Natural killer cell (primary cell): ENCODE measurements at regions not wholly inside any gene's neighbourhood (a gene's known extent, or its start where the extent isn't known, plus 50 kb on each side); places are given as distances from the start of the nearest gene placed in this dataset.

Experiments
- ATAC-seq, 3 donors: fragments of 150-1000 bp in 2 of 3; fragments of 200-7000 bp in 1 of 3; cut with Tn5 transposase; 1 replicate in 1 of 3; 2 replicates in 2 of 3; pipeline ENCODE4 v1.10.0; 2021; ENCODE audit warnings: mild to moderate bottlenecking in 2 of 3, moderate library complexity in 2 of 3
- DNase-seq, 2 donors: peaks; one replicate each; pipeline versions ENCODE4 v3.0.0 to v3.0.0-alpha.2; 2013 to 2021; ENCODE audit warnings: mixed read lengths in 1 of 2
- H3K27ac ChIP-seq: one replicate; pipeline ENCODE4 v1.5.1; 2013; ENCODE audit warnings: mild to moderate bottlenecking, low read length
- H3K27me3 ChIP-seq: one replicate; pipeline ENCODE4 v1.6.1; 2013; ENCODE audit warnings: low read length; ENCODE audit not compliant: control insufficient read depth, insufficient read depth
- H3K36me3 ChIP-seq: one replicate; pipeline ENCODE4 v1.6.1; 2013; ENCODE audit warnings: low read length; ENCODE audit not compliant: control insufficient read depth, insufficient read depth
- H3K4me1 ChIP-seq: one replicate; pipeline ENCODE4 v1.6.1; 2013; ENCODE audit warnings: low read length; ENCODE audit not compliant: control insufficient read depth, insufficient read depth
- H3K4me3 ChIP-seq: one replicate; pipeline ENCODE4 v1.5.1; 2013; ENCODE audit warnings: low read length
- H3K9me3 ChIP-seq: one replicate; pipeline ENCODE4 v1.6.1; 2013; ENCODE audit warnings: low read length; ENCODE audit not compliant: control insufficient read depth, insufficient read depth
- H3K27ac Mint-ChIP-seq, 2 donors: one replicate each; pipeline ENCODE4 v1.8.0; 2022; ENCODE audit warnings: mild to moderate bottlenecking in 2 of 2, mixed read lengths in 2 of 2, moderate library complexity in 1 of 2
- H3K27me3 Mint-ChIP-seq, 2 donors: one replicate each; pipeline ENCODE4 v1.8.0; 2022; ENCODE audit warnings: low read depth in 2 of 2, mixed read lengths in 2 of 2
- H3K36me3 Mint-ChIP-seq: one replicate; pipeline ENCODE4 v1.8.0; 2022; ENCODE audit warnings: mixed read lengths
- H3K4me1 Mint-ChIP-seq, 2 donors: one replicate each; pipeline ENCODE4 v1.8.0; 2022; ENCODE audit warnings: mixed read lengths in 2 of 2
- H3K4me3 Mint-ChIP-seq: one replicate; pipeline ENCODE4 v1.8.0; 2022; ENCODE audit warnings: mild to moderate bottlenecking, moderate library complexity, mixed read lengths
- H3K9me3 Mint-ChIP-seq, 2 donors: one replicate each; pipeline ENCODE4 v1.8.0; 2022; ENCODE audit warnings: mixed read lengths in 2 of 2
- WGBS: methylation state at CpG from one replicate; pipeline ENCODE4 v1.1.7; 2013; ENCODE audit warnings: missing lambda C conversion rate; ENCODE audit not compliant: insufficient coverage; 5-methylcytosine and 5-hydroxymethylcytosine counted together
- intact Hi-C: fragments of 100-400 bp; cut with micrococcal nuclease; formaldehyde crosslinking; loops from one replicate; pipeline ENCODE4 v1.14.2; 2022
- TF ChIP-seq, protein P1 (sequence below): fragments of 200-600 bp; IDR thresholded peaks from one replicate; pipeline ENCODE4 v1.8.0; 2022; ENCODE audit warnings: antibody characterized with exemption

DNA sequence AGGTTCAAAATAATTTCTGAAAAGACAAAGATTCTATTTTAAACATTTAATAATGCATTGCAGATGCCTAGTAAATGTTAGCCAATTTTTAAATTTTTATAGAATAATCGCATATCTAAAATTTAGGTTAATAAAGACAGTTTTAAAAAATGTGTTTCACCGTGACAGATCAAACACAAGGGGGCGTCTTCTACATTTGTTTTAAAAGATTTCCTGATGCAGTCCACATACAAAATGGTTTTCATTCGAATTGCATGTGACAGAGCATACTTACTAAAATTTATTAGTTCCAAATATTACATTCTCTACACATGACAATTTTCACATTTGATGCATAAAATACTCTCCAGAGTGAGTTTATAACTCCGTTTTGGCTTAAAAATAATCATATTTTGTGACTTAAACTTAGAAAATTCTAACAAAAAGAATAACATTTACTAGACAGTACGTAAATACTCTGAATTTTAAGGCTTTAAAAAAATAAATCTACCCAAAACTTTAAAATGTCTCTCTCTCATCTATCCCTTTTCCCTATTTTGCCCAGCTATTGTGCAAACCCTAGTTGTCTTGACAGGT, 75.5 kb downstream of the ADAMTS1 start:
- H3K9me3 ChIP-seq: no peaks in the 10 kb centered on the region
- DNase-seq (peak in 1 of 2 donors; percentile 20), ATAC-seq (no peak)
- no peaks in the 10 kb centered on the region for H3K36me3 ChIP-seq
- no peaks in the 10 kb centered on the region for H3K27me3 ChIP-seq
- no peaks in the 10 kb centered on the region for H3K27me3 Mint-ChIP-seq
- 30% methylated on average over 5 of the region's 6 CpGs for WGBS
- H3K4me3 ChIP-seq: no peak overlapping the region
- H3K27ac ChIP-seq: no peak overlapping the region
- no peaks in the 10 kb centered on the region for H3K9me3 Mint-ChIP-seq
- no peaks in the 10 kb centered on the region for H3K36me3 Mint-ChIP-seq
- no peaks in the 10 kb centered on the region for H3K4me1 ChIP-seq
- no peak overlapping the region for H3K4me3 Mint-ChIP-seq
- no peaks in the 10 kb centered on the region for H3K4me1 Mint-ChIP-seq
- TF ChIP-seq, protein P1, sequence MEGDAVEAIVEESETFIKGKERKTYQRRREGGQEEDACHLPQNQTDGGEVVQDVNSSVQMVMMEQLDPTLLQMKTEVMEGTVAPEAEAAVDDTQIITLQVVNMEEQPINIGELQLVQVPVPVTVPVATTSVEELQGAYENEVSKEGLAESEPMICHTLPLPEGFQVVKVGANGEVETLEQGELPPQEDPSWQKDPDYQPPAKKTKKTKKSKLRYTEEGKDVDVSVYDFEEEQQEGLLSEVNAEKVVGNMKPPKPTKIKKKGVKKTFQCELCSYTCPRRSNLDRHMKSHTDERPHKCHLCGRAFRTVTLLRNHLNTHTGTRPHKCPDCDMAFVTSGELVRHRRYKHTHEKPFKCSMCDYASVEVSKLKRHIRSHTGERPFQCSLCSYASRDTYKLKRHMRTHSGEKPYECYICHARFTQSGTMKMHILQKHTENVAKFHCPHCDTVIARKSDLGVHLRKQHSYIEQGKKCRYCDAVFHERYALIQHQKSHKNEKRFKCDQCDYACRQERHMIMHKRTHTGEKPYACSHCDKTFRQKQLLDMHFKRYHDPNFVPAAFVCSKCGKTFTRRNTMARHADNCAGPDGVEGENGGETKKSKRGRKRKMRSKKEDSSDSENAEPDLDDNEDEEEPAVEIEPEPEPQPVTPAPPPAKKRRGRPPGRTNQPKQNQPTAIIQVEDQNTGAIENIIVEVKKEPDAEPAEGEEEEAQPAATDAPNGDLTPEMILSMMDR: peak; percentile 67
- H3K27ac Mint-ChIP-seq: no peak overlapping the region
- intact Hi-C loops: loop anchor here (2.0 kb wide), 3 partner anchors 79 to 1975 kb away; no protein-coding TSS in a partner anchor

DNA sequence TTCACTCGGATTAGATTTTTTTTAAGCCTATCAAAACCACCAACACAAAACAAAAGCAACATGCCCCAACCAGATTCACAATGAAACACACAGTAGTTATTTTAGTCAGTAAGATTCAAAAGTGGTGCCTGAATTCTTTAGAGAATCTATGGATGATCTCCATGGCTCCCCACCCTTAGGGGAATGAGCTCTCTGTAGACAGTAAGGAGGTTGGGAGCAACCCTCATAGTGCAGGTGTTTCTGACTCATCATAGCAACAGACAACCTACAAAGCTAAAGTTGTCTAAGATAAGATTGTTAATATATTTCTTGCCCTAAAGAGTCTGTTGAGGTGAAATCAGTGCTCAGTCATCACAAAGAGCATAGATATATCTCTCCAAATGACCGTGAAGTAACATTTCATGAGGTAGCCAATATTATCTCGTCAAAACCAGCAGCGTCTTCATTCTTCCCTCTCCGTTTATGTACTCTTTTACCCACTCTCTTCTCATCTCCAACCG, 78.3 kb downstream of the ADAMTS1 start:
- Mint-ChIP-seq H3K27ac (no peak overlapping the region), H3K27me3 (no peaks in the 10 kb centered on the region), H3K9me3 (no peaks in the 10 kb centered on the region), H3K4me1 (no peaks in the 10 kb centered on the region), H3K36me3 (no peaks in the 10 kb centered on the region), H3K4me3 (no peak overlapping the region)
- DNase-seq: no peak
- Histone ChIP-seq H3K36me3 (no peaks in the 10 kb centered on the region), H3K4me3 (no peak overlapping the region), H3K9me3 (no peaks in the 10 kb centered on the region), H3K4me1 (no peaks in the 10 kb centered on the region), H3K27ac (no peak overlapping the region), H3K27me3 (no peaks in the 10 kb centered on the region)
- TF ChIP-seq, protein P1: no peak
- 92% methylated on average over 5 of the region's 6 CpGs for WGBS
- ATAC-seq: no peak
- intact Hi-C loops: no loop called here

DNA sequence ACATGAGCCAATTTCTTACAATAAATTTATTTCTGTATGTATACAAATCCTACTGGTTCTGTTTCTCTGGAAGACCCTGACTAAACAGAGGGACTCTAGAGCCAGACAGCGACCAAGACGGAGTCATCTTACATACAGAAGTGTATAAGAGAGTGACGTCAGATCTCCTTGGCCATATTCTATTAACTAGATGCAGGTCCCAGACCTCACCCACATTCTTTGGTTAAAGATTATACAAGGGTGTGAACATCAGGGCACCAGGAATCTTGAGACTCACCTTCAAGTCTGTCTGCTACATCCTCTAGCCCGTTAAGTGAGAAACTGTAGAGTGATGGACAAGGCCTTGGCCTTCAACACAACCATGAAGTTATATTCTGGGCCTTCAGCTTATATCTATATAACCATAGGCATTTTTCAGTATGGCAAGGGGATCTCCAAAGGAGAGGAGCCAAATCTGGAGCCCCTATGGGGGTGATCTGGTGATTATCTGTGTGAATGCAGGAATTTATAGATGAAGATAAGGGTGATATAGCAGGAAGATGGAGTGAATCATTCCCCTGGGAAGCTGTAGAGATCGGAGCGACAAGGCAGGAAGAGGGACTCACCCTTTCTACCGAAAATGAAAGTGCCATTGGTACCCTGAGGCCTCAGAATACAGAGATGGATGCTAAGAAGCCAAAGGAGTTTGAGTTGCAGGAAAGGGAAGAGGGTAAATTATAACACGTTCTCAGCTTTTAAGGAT, 83.9 kb downstream of the ADAMTS1 start:
- no peaks in the 10 kb centered on the region for H3K36me3 Mint-ChIP-seq
- Histone ChIP-seq H3K27me3 (no peaks in the 10 kb centered on the region), H3K27ac (no peak overlapping the region), H3K4me1 (no peaks in the 10 kb centered on the region), H3K36me3 (no peaks in the 10 kb centered on the region), H3K4me3 (no peak overlapping the region), H3K9me3 (no peaks in the 10 kb centered on the region)
- no peaks in the 10 kb centered on the region for H3K9me3 Mint-ChIP-seq
- no peak overlapping the region for H3K27ac Mint-ChIP-seq
- no peak for DNase-seq
- H3K27me3 Mint-ChIP-seq: peaks cover 6 to 9% of the 10 kb centered on the region in 2 donors
- intact Hi-C loops: no loop called here
- ATAC-seq: no peak
- no peak overlapping the region for H3K4me3 Mint-ChIP-seq
- WGBS: 93% methylated on average over 7 of the region's 8 CpGs
- TF ChIP-seq, protein P1: no peak
- H3K4me1 Mint-ChIP-seq: no peaks in the 10 kb centered on the region
